ENCODE measurements at regions not wholly inside any gene's neighbourhood (a gene's known extent, or its start where the extent isn't known, plus 50 kb on each side); places are given as distances from the start of the nearest gene placed in this dataset.

DNA sequence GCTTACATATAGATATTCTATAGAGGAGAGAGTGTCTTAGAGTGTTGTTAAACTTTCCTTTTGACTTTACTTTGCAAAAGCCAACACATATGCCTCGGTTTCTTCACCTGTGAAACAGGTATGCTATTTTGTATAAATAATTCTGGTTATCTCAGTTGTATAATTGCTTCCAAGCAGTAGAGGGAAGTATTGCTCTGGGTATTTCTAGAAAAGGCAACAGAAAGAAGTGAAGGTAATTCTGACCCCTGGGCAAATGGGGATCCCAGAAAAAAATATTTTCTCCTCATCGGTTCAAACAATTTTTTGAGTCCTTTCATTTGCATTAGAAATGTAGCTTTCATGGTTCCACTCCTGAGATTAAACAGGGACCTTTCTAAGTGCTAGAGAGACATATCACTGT is 216.5 kb upstream of the SEMA6D start:
- H3K4me3 ChIP-seq (ENCODE audit: low read depth, poor library complexity, severe bottlenecking), result no peak overlapping the region
- no peak for DNase-seq (ENCODE audit: low spot score in 2 of 2)
- TF ChIP-seq, protein P1, sequence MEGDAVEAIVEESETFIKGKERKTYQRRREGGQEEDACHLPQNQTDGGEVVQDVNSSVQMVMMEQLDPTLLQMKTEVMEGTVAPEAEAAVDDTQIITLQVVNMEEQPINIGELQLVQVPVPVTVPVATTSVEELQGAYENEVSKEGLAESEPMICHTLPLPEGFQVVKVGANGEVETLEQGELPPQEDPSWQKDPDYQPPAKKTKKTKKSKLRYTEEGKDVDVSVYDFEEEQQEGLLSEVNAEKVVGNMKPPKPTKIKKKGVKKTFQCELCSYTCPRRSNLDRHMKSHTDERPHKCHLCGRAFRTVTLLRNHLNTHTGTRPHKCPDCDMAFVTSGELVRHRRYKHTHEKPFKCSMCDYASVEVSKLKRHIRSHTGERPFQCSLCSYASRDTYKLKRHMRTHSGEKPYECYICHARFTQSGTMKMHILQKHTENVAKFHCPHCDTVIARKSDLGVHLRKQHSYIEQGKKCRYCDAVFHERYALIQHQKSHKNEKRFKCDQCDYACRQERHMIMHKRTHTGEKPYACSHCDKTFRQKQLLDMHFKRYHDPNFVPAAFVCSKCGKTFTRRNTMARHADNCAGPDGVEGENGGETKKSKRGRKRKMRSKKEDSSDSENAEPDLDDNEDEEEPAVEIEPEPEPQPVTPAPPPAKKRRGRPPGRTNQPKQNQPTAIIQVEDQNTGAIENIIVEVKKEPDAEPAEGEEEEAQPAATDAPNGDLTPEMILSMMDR (IDR thresholded peaks at IDR 0.05), result no peak
- no peak for TF ChIP-seq POLR2A (IDR thresholded peaks at IDR 0.05)
- 56 to 66% methylated on average over 2 of the region's 2 CpGs for WGBS, 2 donors
- intact Hi-C loops (cut with DNase I; ENCODE audit: low total_unique reads), result no loop called here

- no peak overlapping the region for H3K4me3 ChIP-seq (ENCODE audit: low read depth, poor library complexity, severe bottlenecking)
- TF ChIP-seq, protein P1 (IDR thresholded peaks at IDR 0.05), result no peak
- no peak for TF ChIP-seq POLR2A (IDR thresholded peaks at IDR 0.05)
- WGBS, 2 donors, result 73 to 84% methylated on average over 6 of the region's 6 CpGs
- DNase-seq (ENCODE audit: low spot score in 2 of 2), result no peak
- intact Hi-C loops (cut with DNase I; ENCODE audit: low total_unique reads), result no loop called here
Measured at GRCh38 chr15:47502041-47502440, 215.3 kb upstream of the SEMA6D start.

DNA sequence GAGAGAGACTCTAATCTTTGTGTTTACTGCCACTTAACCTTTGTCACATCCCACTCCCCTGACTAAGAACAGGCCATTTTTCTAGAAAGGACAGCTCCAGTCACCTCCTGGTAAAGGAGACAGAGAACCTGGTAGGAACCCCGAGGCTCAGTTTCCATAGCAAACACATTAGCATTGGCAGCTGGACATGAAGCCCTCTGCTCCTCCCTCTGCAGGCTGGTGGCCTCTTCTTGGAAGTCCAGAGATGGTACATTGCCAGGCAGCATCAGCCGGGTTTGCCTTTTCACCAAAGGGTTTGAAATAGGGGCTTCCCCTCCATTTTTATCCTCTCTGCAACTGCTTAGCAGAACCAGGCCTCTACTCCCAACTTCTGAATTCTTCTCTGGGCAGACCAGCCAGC is 213.4 kb upstream of the SEMA6D start:
- no peak for TF ChIP-seq POLR2A (IDR thresholded peaks at IDR 0.05)
- intact Hi-C loops (cut with DNase I; ENCODE audit: low total_unique reads), result no loop called here
- DNase-seq (ENCODE audit: low spot score in 2 of 2), result no peak
- no peak overlapping the region for H3K4me3 ChIP-seq (ENCODE audit: low read depth, poor library complexity, severe bottlenecking)
- WGBS, 2 donors, result 72 to 75% methylated on average over 2 of the region's 2 CpGs

GRCh38 chr15:47504624-47505256 is 212.6 kb upstream of the SEMA6D start:
- WGBS, 2 donors, result 73 to 74% methylated on average over 7 of the region's 7 CpGs
- intact Hi-C loops (cut with DNase I; ENCODE audit: low total_unique reads), result no loop called here
- H3K4me3 ChIP-seq (ENCODE audit: low read depth, poor library complexity, severe bottlenecking), result no peak overlapping the region
- TF ChIP-seq, protein P1 (IDR thresholded peaks at IDR 0.05), result no peak
- no peak for TF ChIP-seq POLR2A (IDR thresholded peaks at IDR 0.05)
- DNase-seq (ENCODE audit: low spot score in 2 of 2), result no peak

- TF ChIP-seq POLR2A (IDR thresholded peaks at IDR 0.05), result no peak
- TF ChIP-seq, protein P1 (IDR thresholded peaks at IDR 0.05), result no peak
- DNase-seq (ENCODE audit: low spot score in 2 of 2), result no peak
- no peak overlapping the region for H3K4me3 ChIP-seq (ENCODE audit: low read depth, poor library complexity, severe bottlenecking)
- intact Hi-C loops (cut with DNase I; ENCODE audit: low total_unique reads), result no loop called here
- 63 to 67% methylated on average over 6 of the region's 6 CpGs for WGBS, 2 donors
Measured at GRCh38 chr15:47505712-47506328, 211.5 kb upstream of the SEMA6D start.

DNA sequence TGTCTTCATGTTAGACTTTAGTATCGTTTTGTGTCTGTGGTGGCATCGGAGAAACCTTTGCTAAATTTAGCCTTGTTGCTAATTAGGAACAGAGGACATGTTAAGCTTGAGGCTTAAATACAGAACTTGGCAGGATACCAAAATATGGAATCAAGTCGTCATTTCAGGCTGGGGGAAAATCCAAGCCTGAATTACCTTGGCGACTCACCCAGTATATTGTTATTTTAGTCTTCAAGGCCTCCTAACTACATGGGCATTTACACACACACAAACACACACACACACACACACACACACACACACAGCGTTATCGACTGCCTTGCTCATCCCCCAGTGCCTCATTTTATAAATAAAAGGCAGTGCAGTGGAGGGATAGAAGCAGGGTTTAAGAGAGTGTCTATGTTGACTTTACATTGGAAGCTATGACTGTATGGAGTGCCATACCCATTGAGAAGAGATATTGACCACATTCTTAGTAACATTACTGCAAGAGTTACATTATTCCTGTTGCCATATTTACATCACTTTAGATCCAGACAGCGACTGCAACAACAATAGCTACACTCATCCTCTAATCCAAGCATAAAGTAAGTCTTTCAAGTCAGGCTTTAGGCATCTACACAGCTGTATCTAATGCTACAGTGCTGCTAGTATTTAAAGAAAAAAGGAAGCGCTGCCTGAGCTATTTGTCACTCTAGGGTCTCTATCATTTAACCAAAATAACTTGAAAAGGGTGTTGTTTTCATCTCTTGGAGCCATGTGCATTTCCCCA is 210.8 kb upstream of the SEMA6D start:
- 26 to 34% methylated on average over 8 of the region's 8 CpGs for WGBS, 2 donors
- TF ChIP-seq, protein P1 (IDR thresholded peaks at IDR 0.05), result no peak
- TF ChIP-seq POLR2A (IDR thresholded peaks at IDR 0.05), result no peak
- no peak for DNase-seq (ENCODE audit: low spot score in 2 of 2)
- intact Hi-C loops (cut with DNase I; ENCODE audit: low total_unique reads), result no loop called here
- H3K4me3 ChIP-seq (ENCODE audit: low read depth, poor library complexity, severe bottlenecking), result no peak overlapping the region

All from lower leg skin (tissue), 4 donors.